ENCODE measurements at regions not wholly inside any gene's neighbourhood (a gene's known extent, or its start where the extent isn't known, plus 50 kb on each side); places are given as distances from the start of the nearest gene placed in this dataset.

GRCh38 chr3:178274711-178275110, 261.5 kb upstream of the KCNMB2 start:
- no peak overlapping the region for H3K4me3 ChIP-seq (ENCODE audit: low read depth, low read length)
- DNase-seq (ENCODE audit: low read depth, low spot score), result no peak
- TF ChIP-seq CTCF (IDR thresholded peaks at IDR 0.05; ENCODE audit: low read depth, low read length), result no peak
- in situ Hi-C loops (cut with HindIII; ENCODE audit: low sequenced_read_pairs), result no loop called here

GRCh38 chr3:178275311-178275710, 260.9 kb upstream of the KCNMB2 start:
- H3K4me3 ChIP-seq (ENCODE audit: low read depth, low read length), result no peak overlapping the region
- no peak for DNase-seq (ENCODE audit: low read depth, low spot score)
- TF ChIP-seq CTCF (IDR thresholded peaks at IDR 0.05; ENCODE audit: low read depth, low read length), result no peak
- in situ Hi-C loops (cut with HindIII; ENCODE audit: low sequenced_read_pairs), result no loop called here

GRCh38 chr3:178275793-178276192, 260.4 kb upstream of the KCNMB2 start:
- TF ChIP-seq CTCF (IDR thresholded peaks at IDR 0.05; ENCODE audit: low read depth, low read length), result no peak
- in situ Hi-C loops (cut with HindIII; ENCODE audit: low sequenced_read_pairs), result no loop called here
- DNase-seq (ENCODE audit: low read depth, low spot score), result no peak
- H3K4me3 ChIP-seq (ENCODE audit: low read depth, low read length), result no peak overlapping the region

GRCh38 chr3:178277605-178278004, 258.6 kb upstream of the KCNMB2 start:
- TF ChIP-seq CTCF (IDR thresholded peaks at IDR 0.05; ENCODE audit: low read depth, low read length), result no peak
- H3K4me3 ChIP-seq (ENCODE audit: low read depth, low read length), result no peak overlapping the region
- in situ Hi-C loops (cut with HindIII; ENCODE audit: low sequenced_read_pairs), result no loop called here
- DNase-seq (ENCODE audit: low read depth, low spot score), result no peak

GRCh38 chr3:178283561-178283960, 252.7 kb upstream of the KCNMB2 start:
- TF ChIP-seq CTCF (IDR thresholded peaks at IDR 0.05; ENCODE audit: low read depth, low read length), result no peak
- H3K4me3 ChIP-seq (ENCODE audit: low read depth, low read length), result no peak overlapping the region
- in situ Hi-C loops (cut with HindIII; ENCODE audit: low sequenced_read_pairs), result no loop called here
- no peak for DNase-seq (ENCODE audit: low read depth, low spot score)

GRCh38 chr3:178284181-178284580, 252.1 kb upstream of the KCNMB2 start:
- in situ Hi-C loops (cut with HindIII; ENCODE audit: low sequenced_read_pairs), result no loop called here
- H3K4me3 ChIP-seq (ENCODE audit: low read depth, low read length), result no peak overlapping the region
- no peak for DNase-seq (ENCODE audit: low read depth, low spot score)
- no peak for TF ChIP-seq CTCF (IDR thresholded peaks at IDR 0.05; ENCODE audit: low read depth, low read length)

GRCh38 chr3:178288074-178288473, 248.2 kb upstream of the KCNMB2 start:
- no peak overlapping the region for H3K4me3 ChIP-seq (ENCODE audit: low read depth, low read length)
- DNase-seq (ENCODE audit: low read depth, low spot score), result no peak
- in situ Hi-C loops (cut with HindIII; ENCODE audit: low sequenced_read_pairs), result no loop called here
- TF ChIP-seq CTCF (IDR thresholded peaks at IDR 0.05; ENCODE audit: low read depth, low read length), result no peak

Data from astrocyte of the spinal cord (primary cell).